ENCODE measurements at regions not wholly inside any gene's neighbourhood (a gene's known extent, or its start where the extent isn't known, plus 50 kb on each side); places are given as distances from the start of the nearest gene placed in this dataset.

- TF ChIP-seq FOXP2 (optimal IDR thresholded peaks at IDR 0.05; ENCODE audit: borderline replicate concordance, extremely low read depth, extremely low read length, insufficient read depth) (no peak), SIN3A (IDR thresholded peaks at IDR 0.05; ENCODE audit: borderline replicate concordance, insufficient read depth, low read length) (no peak), REST (IDR thresholded peaks at IDR 0.05; ENCODE audit: insufficient read depth in 1 of 2, low read depth in 2 of 2, low read length in 2 of 2) (no peak), POLR2AphosphoS5 (IDR thresholded peaks at IDR 0.05; ENCODE audit: low read depth, low read length) (no peak), TAF1 (IDR thresholded peaks at IDR 0.05; ENCODE audit: borderline replicate concordance, insufficient read depth, low read length) (no peak)
Measured at GRCh38 chr1:104265163-104265562, 515.5 kb downstream of the AMY1C start.

GRCh38 chr1:104266612-104267011, 516.9 kb downstream of the AMY1C start:
- no peak for TF ChIP-seq SIN3A (IDR thresholded peaks at IDR 0.05; ENCODE audit: borderline replicate concordance, insufficient read depth, low read length)
- TF ChIP-seq REST (IDR thresholded peaks at IDR 0.05; ENCODE audit: insufficient read depth in 1 of 2, low read depth in 2 of 2, low read length in 2 of 2), result no peak
- no peak for TF ChIP-seq FOXP2 (optimal IDR thresholded peaks at IDR 0.05; ENCODE audit: borderline replicate concordance, extremely low read depth, extremely low read length, insufficient read depth)
- no peak for TF ChIP-seq POLR2AphosphoS5 (IDR thresholded peaks at IDR 0.05; ENCODE audit: low read depth, low read length)
- TF ChIP-seq TAF1 (IDR thresholded peaks at IDR 0.05; ENCODE audit: borderline replicate concordance, insufficient read depth, low read length), result no peak

GRCh38 chr1:104291156-104291555, 541.5 kb downstream of the AMY1C start:
- TF ChIP-seq REST (IDR thresholded peaks at IDR 0.05; ENCODE audit: insufficient read depth in 1 of 2, low read depth in 2 of 2, low read length in 2 of 2) (no peak), SIN3A (IDR thresholded peaks at IDR 0.05; ENCODE audit: borderline replicate concordance, insufficient read depth, low read length) (no peak), POLR2AphosphoS5 (IDR thresholded peaks at IDR 0.05; ENCODE audit: low read depth, low read length) (no peak), FOXP2 (optimal IDR thresholded peaks at IDR 0.05; ENCODE audit: borderline replicate concordance, extremely low read depth, extremely low read length, insufficient read depth) (no peak), TAF1 (IDR thresholded peaks at IDR 0.05; ENCODE audit: borderline replicate concordance, insufficient read depth, low read length) (no peak)

- TF ChIP-seq REST (IDR thresholded peaks at IDR 0.05; ENCODE audit: insufficient read depth in 1 of 2, low read depth in 2 of 2, low read length in 2 of 2), result no peak
- TF ChIP-seq POLR2AphosphoS5 (IDR thresholded peaks at IDR 0.05; ENCODE audit: low read depth, low read length), result no peak
- no peak for TF ChIP-seq FOXP2 (optimal IDR thresholded peaks at IDR 0.05; ENCODE audit: borderline replicate concordance, extremely low read depth, extremely low read length, insufficient read depth)
- no peak for TF ChIP-seq TAF1 (IDR thresholded peaks at IDR 0.05; ENCODE audit: borderline replicate concordance, insufficient read depth, low read length)
- no peak for TF ChIP-seq SIN3A (IDR thresholded peaks at IDR 0.05; ENCODE audit: borderline replicate concordance, insufficient read depth, low read length)
Measured at GRCh38 chr1:104294259-104294658, 544.6 kb downstream of the AMY1C start.

GRCh38 chr1:104295511-104295910, 545.8 kb downstream of the AMY1C start:
- TF ChIP-seq FOXP2 (optimal IDR thresholded peaks at IDR 0.05; ENCODE audit: borderline replicate concordance, extremely low read depth, extremely low read length, insufficient read depth), result no peak
- TF ChIP-seq SIN3A (IDR thresholded peaks at IDR 0.05; ENCODE audit: borderline replicate concordance, insufficient read depth, low read length), result no peak
- no peak for TF ChIP-seq POLR2AphosphoS5 (IDR thresholded peaks at IDR 0.05; ENCODE audit: low read depth, low read length)
- TF ChIP-seq REST (IDR thresholded peaks at IDR 0.05; ENCODE audit: insufficient read depth in 1 of 2, low read depth in 2 of 2, low read length in 2 of 2), result no peak
- TF ChIP-seq TAF1 (IDR thresholded peaks at IDR 0.05; ENCODE audit: borderline replicate concordance, insufficient read depth, low read length), result no peak
